ENCODE measurements at regions not wholly inside any gene's neighbourhood (a gene's known extent, or its start where the extent isn't known, plus 50 kb on each side); places are given as distances from the start of the nearest gene placed in this dataset.
"Not testable (repeated sequence)": the region's sequence is repeated elsewhere in the genome, so short reads cannot be mapped to it uniquely, and the experiment has no call there.

DNA sequence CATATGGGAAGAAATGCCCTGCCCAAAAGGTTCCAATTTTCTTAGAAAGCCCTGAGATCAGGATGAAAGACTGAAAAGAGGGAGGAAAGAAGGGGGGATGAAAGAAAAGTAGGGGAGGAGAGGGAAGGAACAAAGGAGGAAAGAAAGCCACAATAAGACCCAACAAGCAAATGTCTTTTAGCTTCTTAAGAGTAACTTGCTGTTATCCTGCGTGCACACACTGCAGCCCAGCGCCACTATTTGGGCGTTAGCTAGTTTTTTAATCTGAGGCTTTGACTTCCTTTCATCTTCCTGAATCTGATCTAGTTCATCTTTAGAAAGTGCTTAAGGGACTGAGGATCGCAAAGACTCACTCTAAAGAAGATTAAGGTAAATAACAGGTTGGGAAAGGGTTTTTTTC lies 77.4 kb upstream of the HDDC2 start:
- intact Hi-C loops (cut with DNase I; ENCODE audit: low total_unique reads) = no loop called here
- DNase-seq = no peak
- Histone ChIP-seq H3K27ac (no peak overlapping the region), H3K4me3 (no peak overlapping the region), H3K36me3 (no peaks in the 10 kb centered on the region), H3K27me3 (no peaks in the 10 kb centered on the region), H3K4me1 (no peaks in the 10 kb centered on the region), H3K9me3 (no peaks in the 10 kb centered on the region)
- 33 to 62% methylated on average over 1 to 4 of the region's 4 CpGs for WGBS, 2 donors (ENCODE audit: low coverage in 1 of 2)
- in situ Hi-C loops (cut with MboI; ENCODE audit: low pct_ligation_motif_present in 1 of 4, low pct_unique_long_range_greater_than_20kb in 1 of 4, low sequenced_read_pairs in 3 of 4) = no loop called here
- TF ChIP-seq POLR2AphosphoS5 (IDR thresholded peaks at IDR 0.05) = no peak
- no peak for TF ChIP-seq POLR2A (IDR thresholded peaks at IDR 0.05)
- TF ChIP-seq, protein P1, sequence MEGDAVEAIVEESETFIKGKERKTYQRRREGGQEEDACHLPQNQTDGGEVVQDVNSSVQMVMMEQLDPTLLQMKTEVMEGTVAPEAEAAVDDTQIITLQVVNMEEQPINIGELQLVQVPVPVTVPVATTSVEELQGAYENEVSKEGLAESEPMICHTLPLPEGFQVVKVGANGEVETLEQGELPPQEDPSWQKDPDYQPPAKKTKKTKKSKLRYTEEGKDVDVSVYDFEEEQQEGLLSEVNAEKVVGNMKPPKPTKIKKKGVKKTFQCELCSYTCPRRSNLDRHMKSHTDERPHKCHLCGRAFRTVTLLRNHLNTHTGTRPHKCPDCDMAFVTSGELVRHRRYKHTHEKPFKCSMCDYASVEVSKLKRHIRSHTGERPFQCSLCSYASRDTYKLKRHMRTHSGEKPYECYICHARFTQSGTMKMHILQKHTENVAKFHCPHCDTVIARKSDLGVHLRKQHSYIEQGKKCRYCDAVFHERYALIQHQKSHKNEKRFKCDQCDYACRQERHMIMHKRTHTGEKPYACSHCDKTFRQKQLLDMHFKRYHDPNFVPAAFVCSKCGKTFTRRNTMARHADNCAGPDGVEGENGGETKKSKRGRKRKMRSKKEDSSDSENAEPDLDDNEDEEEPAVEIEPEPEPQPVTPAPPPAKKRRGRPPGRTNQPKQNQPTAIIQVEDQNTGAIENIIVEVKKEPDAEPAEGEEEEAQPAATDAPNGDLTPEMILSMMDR (IDR thresholded peaks at IDR 0.05) = no peak
- TF ChIP-seq EP300 (IDR thresholded peaks at IDR 0.05; ENCODE audit: low read depth) = no peak

DNA sequence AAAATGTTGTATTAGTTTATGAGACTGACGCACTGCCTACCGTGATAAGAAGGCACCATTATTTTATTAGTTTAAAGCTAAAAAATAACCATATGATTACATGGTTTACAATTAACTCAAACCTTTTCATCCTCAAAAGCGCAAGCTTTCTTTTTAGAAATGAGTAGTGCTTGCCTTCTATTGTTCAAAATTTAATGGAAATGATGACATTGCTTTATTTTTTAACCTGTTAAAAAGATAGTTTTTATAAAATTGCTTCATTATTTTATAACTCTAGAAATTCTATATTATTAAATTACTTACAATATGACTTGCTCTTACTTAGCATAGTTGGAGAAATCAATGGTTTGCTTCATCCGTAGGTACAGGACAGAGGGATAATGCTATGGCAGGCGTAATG lies 78.7 kb upstream of the HDDC2 start:
- Histone ChIP-seq H3K9me3 (no peaks in the 10 kb centered on the region), H3K27me3 (no peaks in the 10 kb centered on the region), H3K4me1 (no peaks in the 10 kb centered on the region), H3K4me3 (no peak overlapping the region), H3K36me3 (no peaks in the 10 kb centered on the region), H3K27ac (no peak overlapping the region)
- DNase-seq = no peak
- 88 to 90% methylated on average over 5 of the region's 5 CpGs for WGBS, 2 donors (ENCODE audit: low coverage in 1 of 2)
- TF ChIP-seq POLR2AphosphoS5 (IDR thresholded peaks at IDR 0.05) (no peak), POLR2A (IDR thresholded peaks at IDR 0.05) (no peak), EP300 (IDR thresholded peaks at IDR 0.05; ENCODE audit: low read depth) (no peak)
- TF ChIP-seq, protein P1 (IDR thresholded peaks at IDR 0.05) = no peak
- intact Hi-C loops (cut with DNase I; ENCODE audit: low total_unique reads) (no loop called here), in situ Hi-C loops (cut with MboI; ENCODE audit: low pct_ligation_motif_present in 1 of 4, low pct_unique_long_range_greater_than_20kb in 1 of 4, low sequenced_read_pairs in 3 of 4) (no loop called here)

DNA sequence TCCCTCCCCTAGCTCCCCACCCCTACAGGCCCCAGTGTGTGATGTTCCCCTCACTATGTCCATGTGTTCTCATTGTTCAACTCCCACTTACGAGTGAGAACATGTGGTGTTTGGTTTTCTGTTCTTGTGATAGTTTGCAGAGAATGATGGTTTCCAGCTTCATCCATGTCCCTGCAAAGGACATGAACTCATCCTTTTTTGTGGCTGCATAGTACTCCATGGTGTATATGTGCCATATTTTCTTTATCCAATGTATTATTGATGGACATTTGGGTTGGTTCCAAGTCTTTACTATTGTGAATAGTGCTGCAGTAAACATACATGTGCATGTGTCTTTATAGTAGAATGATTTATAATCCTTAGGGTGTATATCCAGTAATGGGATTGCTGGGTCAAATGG lies 84.6 kb upstream of the HDDC2 start:
- intact Hi-C loops (cut with DNase I; ENCODE audit: low total_unique reads); H3K4me1 ChIP-seq; H3K27ac ChIP-seq; H3K36me3 ChIP-seq; H3K4me3 ChIP-seq; in situ Hi-C loops (cut with MboI; ENCODE audit: low pct_ligation_motif_present in 1 of 4, low pct_unique_long_range_greater_than_20kb in 1 of 4, low sequenced_read_pairs in 3 of 4); DNase-seq; H3K27me3 ChIP-seq; H3K9me3 ChIP-seq: not testable (repeated sequence)
- WGBS, 2 donors (ENCODE audit: low coverage in 1 of 2) = 96 to 100% methylated on average over 1 of the region's 1 CpG

DNA sequence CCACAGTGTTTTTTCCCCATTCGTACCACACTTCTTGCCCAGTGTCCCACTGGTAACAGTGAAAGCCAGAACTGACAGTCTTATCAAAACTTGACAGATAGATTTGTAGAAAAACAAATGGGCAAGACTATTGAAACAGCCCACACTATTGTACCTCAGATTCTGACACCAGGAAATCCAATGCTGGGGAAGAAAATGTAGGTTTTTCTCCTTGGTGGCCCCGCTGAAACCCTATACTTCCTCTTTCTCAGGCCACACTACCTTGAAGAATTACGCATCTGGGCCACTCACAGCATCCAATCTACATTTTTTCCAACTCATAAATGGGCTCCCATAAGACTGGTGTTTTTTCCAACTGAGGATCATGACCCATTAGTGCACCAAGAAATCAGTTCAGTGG lies 90.9 kb upstream of the HDDC2 start:
- DNase-seq = no peak
- Histone ChIP-seq H3K9me3 (no peaks in the 10 kb centered on the region), H3K27me3 (peaks cover 3% of the 10 kb centered on the region), H3K4me1 (no peaks in the 10 kb centered on the region), H3K36me3 (no peaks in the 10 kb centered on the region), H3K27ac (no peak overlapping the region), H3K4me3 (no peak overlapping the region)
- intact Hi-C loops (cut with DNase I; ENCODE audit: low total_unique reads) (no loop called here), in situ Hi-C loops (cut with MboI; ENCODE audit: low pct_ligation_motif_present in 1 of 4, low pct_unique_long_range_greater_than_20kb in 1 of 4, low sequenced_read_pairs in 3 of 4) (no loop called here)
- TF ChIP-seq EP300 (IDR thresholded peaks at IDR 0.05; ENCODE audit: low read depth) = no peak
- TF ChIP-seq, protein P1 (IDR thresholded peaks at IDR 0.05) = no peak
- TF ChIP-seq POLR2A (IDR thresholded peaks at IDR 0.05) = no peak
- no peak for TF ChIP-seq POLR2AphosphoS5 (IDR thresholded peaks at IDR 0.05)
- 67 to 68% methylated on average over 3 of the region's 3 CpGs for WGBS, 2 donors (ENCODE audit: low coverage in 1 of 2)

DNA sequence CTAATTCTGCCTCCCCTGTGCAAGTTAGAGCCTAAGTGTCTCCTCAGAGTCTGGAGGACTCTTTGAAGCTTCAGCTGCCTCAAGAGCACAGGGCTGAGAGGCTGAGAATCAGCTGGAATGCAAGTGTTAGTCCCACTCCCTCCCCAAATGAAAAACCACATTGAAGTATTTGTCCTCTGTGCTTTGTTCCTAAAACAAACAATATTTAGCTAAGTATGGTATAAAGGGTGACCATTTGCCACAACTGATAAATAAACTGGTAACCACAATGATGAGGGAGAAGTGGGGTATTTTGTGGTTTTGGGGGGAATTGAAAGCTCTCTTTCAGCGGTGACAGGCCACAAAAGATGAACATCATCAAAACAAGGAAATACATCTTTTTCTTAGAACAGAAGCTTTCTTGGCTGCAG lies 91.7 kb upstream of the HDDC2 start:
- H3K27ac ChIP-seq = no peak overlapping the region
- H3K9me3 ChIP-seq = no peaks in the 10 kb centered on the region
- H3K4me3 ChIP-seq = no peak overlapping the region
- intact Hi-C loops (cut with DNase I; ENCODE audit: low total_unique reads) = no loop called here
- peaks cover 3% of the 10 kb centered on the region for H3K27me3 ChIP-seq
- 59 to 63% methylated on average over 1 of the region's 1 CpG for WGBS, 2 donors (ENCODE audit: low coverage in 1 of 2)
- H3K36me3 ChIP-seq = no peaks in the 10 kb centered on the region
- no peak for TF ChIP-seq POLR2A (IDR thresholded peaks at IDR 0.05)
- TF ChIP-seq, protein P1 (IDR thresholded peaks at IDR 0.05) = no peak
- no peak for TF ChIP-seq EP300 (IDR thresholded peaks at IDR 0.05; ENCODE audit: low read depth)
- TF ChIP-seq POLR2AphosphoS5 (IDR thresholded peaks at IDR 0.05) = no peak
- in situ Hi-C loops (cut with MboI; ENCODE audit: low pct_ligation_motif_present in 1 of 4, low pct_unique_long_range_greater_than_20kb in 1 of 4, low sequenced_read_pairs in 3 of 4) = no loop called here
- no peak for DNase-seq
- H3K4me1 ChIP-seq = no peaks in the 10 kb centered on the region

Measured in transverse colon (tissue), 4 donors.